DND-41 (cell line): ENCODE measurements at regions not wholly inside any gene's neighbourhood (a gene's known extent, or its start where the extent isn't known, plus 50 kb on each side); places are given as distances from the start of the nearest gene placed in this dataset.

ENCODE experiments used
- CTCF ChIP-seq: IDR thresholded peaks from 2 replicates; pipeline ENCODE4 v1.5.1; 2012; ENCODE audit warnings: borderline replicate concordance, low read length, moderate library complexity, mild to moderate bottlenecking; ENCODE audit not compliant: poor library complexity, severe bottlenecking; ENCODE audit errors: extremely low read depth
- EZH2 ChIP-seq: IDR thresholded peaks from 3 replicates; pipeline ENCODE4 v1.6.1; 2012; ENCODE audit warnings: borderline replicate concordance, low read depth, mild to moderate bottlenecking, moderate library complexity, low read length, inconsistent platforms; ENCODE audit not compliant: severe bottlenecking

- TF ChIP-seq CTCF (no peak), EZH2 (no peak)
These were observed 564.7 kb upstream of the ACTRT1 start for GRCh38 chrX:128616933-128617332.
